ENCODE measurements at regions not wholly inside any gene's neighbourhood (a gene's known extent, or its start where the extent isn't known, plus 50 kb on each side); places are given as distances from the start of the nearest gene placed in this dataset.

GRCh38 chr7:15867441-15867840, 181.0 kb upstream of the MEOX2 start:
- no peak for TF ChIP-seq EZH2 (IDR thresholded peaks at IDR 0.05; ENCODE audit: low read depth, unreplicated experiment)
- no peak for TF ChIP-seq CTCF (conservative IDR thresholded peaks at IDR 0.05; ENCODE audit: low read depth in 2 of 2)

All from GM23338 (cell line).